Dedifferentiated amniotic fluid mesenchymal stem cell (primary cell): ENCODE measurements at regions not wholly inside any gene's neighbourhood (a gene's known extent, or its start where the extent isn't known, plus 50 kb on each side); places are given as distances from the start of the nearest gene placed in this dataset.
"Not testable (repeated sequence)": the region's sequence is repeated elsewhere in the genome, so short reads cannot be mapped to it uniquely, and the experiment has no call there.

Experiments used
- DNase-seq: peaks from one replicate; pipeline ENCODE4 v3.0.0-alpha.2; 2016; ENCODE audit errors: extremely low spot score

GRCh38 chr5:165370794-165371193 is 1865.4 kb downstream of the MAT2B start:
- DNase-seq, result no peak

DNA sequence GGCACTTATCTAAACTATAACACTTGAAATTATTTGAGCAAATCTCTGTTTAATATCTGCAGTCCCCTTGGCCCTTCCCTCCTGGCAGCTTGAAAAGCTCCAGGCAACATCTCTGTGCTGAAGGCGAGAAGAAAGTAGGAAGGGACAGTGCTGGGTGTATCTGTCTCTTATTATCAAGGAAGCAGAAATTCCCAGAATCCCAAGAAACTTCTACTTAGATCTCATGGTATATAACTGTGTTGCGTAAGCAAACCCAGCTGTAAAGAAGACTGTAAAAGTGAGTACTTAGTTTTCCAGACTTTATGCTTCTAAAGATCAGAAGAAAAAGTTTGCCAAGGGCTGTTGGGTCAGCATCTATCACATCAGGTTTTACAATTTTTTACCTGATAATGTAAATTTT is 1869.8 kb downstream of the MAT2B start:
- DNase-seq, result no peak

GRCh38 chr5:165393839-165394238 is 1888.4 kb downstream of the MAT2B start:
- DNase-seq, result no peak

- DNase-seq, result no peak
Observed at GRCh38 chr5:165397516-165397915, 1892.1 kb downstream of the MAT2B start.

DNA sequence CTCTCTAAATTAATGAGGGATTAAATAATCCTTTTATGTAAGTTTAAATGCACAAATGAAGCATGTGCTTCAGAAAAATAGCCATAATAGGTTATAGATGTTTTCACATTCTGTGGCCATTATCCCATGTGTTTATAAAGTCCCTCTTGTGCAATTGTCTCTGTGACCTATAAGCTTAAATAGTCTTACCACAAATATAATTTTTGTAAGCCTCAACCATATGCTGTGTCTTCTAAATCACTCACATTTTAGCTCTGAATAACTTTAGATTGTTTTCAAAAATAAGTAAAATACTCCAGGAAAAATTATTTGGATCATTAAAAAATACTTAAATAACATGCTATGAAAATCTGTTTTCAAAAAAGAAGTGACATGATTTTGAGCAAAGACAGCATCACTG is 1894.7 kb downstream of the MAT2B start:
- no peak for DNase-seq

DNA sequence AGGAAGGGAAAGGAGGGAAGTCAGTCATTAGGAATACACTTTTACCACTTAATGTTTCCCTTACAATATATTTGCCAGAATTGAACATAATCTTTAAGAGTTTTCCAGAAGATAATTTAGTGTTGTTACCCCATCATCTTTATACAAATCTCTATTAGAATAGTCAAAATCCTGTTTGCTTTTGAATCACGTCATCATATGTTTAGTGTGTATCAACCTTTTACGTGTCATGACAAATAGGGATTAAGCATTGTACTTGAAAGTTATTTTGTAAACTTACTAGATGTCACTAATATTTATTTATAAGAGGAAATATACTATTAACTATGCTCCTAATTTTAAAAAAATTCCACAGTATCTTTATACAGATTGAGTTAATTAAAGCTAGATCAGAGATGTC is 1899.5 kb downstream of the MAT2B start:
- no peak for DNase-seq

- no peak for DNase-seq
Observed at GRCh38 chr5:165405340-165405739, 1899.9 kb downstream of the MAT2B start.

- no peak for DNase-seq
Observed at GRCh38 chr5:165407352-165407751, 1901.9 kb downstream of the MAT2B start.

- DNase-seq, result no peak
Observed at GRCh38 chr5:165410476-165410875, 1905.1 kb downstream of the MAT2B start.

DNA sequence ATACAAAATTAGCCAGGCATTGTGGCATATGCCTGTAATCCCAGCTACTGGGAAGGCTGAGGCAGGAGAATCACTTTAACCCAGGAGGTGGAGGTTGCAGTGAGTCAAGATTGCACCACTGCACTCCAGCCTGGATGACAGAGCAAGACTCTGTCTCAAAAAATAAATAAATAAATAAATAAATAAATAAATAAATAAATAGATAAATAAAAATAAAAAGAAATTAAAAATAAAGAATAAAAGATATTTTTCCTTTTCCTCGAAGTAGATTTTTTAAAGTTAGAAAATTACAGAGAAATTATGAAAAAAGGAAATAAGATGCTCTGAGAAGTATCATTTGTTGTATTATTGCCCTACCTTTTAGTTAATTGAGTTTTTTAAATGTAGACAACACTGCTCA is 1906.1 kb downstream of the MAT2B start:
- not testable (repeated sequence) for DNase-seq

DNA sequence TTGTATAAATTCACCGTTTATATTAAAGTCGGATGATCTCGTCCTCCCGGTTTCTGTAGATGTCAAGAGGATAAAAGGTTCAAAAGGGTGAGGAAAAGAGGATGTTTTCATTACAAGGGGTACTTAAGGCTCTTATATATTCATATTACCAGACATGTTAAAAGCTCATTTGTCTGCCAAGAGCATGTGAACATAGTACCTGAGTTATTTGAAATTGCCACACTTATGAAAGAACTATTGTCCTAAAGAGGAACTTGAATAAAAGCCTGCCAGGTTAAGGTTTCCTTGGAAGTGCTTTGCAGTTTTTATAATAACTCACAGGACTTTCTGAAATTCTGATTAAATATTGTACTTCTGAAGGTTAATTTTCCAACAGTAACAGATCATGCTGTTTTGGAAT is 1915.1 kb downstream of the MAT2B start:
- DNase-seq, result no peak

- DNase-seq, result no peak
Observed at GRCh38 chr5:165423697-165424299, 1918.4 kb downstream of the MAT2B start.

- no peak for DNase-seq
Observed at GRCh38 chr5:165425594-165425993, 1920.2 kb downstream of the MAT2B start.

- no peak for DNase-seq
Observed at GRCh38 chr5:165448753-165449152, 1943.3 kb downstream of the MAT2B start.

GRCh38 chr5:165457859-165458481 is 1952.6 kb downstream of the MAT2B start:
- DNase-seq, result peak; percentile 36

DNA sequence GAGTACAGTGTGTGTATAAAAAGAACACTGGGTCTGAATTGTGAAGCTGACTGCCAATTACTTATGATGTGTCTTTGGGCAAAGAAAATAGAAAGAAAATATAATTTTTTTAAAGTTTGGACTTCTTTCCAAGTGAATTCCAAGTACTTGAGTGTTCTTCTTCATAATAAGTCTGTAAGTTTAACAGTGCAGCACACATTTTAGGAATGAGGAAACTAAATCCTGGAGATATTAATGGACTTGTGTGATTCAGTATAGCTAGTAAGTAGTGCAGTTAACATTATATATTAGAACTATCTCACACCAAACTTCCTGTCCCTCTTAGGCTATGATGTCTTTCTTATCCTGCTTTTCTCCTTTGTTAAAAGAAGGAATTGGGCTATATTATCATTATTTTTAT is 1953.8 kb downstream of the MAT2B start:
- DNase-seq, result no peak

- no peak for DNase-seq
Observed at GRCh38 chr5:165460911-165461310, 1955.5 kb downstream of the MAT2B start.

GRCh38 chr5:165477546-165477945 is 1972.1 kb downstream of the MAT2B start:
- no peak for DNase-seq

DNA sequence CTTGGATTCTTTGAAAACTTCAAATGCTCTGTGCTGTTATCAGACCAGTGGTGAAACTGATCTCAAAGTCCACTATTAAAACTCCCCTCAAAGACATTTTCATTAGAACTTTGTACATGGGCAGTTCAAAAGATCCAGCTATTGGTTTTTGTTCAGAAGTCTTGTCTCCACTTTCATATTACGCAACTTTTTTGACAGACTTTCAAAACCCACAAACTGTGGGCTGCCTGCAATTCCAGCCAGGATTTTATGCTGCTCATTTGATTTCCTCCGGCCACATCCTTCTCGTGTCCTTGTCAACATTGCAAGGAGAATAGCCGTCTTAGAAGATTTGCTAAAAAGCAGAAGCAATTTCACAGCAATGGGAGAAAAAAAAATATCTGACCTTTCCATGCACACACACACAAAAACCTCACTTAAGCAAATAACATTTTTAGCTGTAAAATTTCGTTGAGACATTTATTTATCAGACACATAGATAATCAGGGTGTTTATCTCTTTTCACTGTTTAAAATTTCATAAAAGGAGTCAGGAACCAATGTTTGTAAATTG is 1990.5 kb downstream of the MAT2B start:
- no peak for DNase-seq

GRCh38 chr5:165497707-165498106 is 1992.3 kb downstream of the MAT2B start:
- no peak for DNase-seq

GRCh38 chr5:165502893-165503691 is 1997.7 kb downstream of the MAT2B start:
- no peak for DNase-seq

GRCh38 chr5:165504674-165505073 is 1999.3 kb downstream of the MAT2B start:
- no peak for DNase-seq

DNA sequence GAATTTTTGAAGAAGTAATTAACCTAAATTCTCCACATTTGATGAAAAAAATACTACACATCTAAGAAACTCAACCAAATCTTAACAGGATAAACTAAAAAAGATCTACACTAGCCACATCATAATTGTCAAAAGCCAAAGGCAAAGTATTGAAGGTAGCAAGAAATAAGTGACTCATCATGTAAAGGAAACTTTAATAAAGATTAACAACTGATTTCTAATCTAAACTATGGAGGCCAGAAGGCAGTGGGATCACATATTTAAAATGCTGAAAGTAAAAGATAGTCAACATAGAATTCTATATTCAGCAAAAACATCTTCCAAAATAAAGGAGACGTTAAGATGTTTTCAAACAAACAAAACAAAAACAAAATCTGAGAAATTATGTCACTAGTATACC is 2002.9 kb downstream of the MAT2B start:
- DNase-seq, result no peak
